ENCODE measurements at regions not wholly inside any gene's neighbourhood (a gene's known extent, or its start where the extent isn't known, plus 50 kb on each side); places are given as distances from the start of the nearest gene placed in this dataset.
"Not testable (repeated sequence)": the region's sequence is repeated elsewhere in the genome, so short reads cannot be mapped to it uniquely, and the experiment has no call there.

DNA sequence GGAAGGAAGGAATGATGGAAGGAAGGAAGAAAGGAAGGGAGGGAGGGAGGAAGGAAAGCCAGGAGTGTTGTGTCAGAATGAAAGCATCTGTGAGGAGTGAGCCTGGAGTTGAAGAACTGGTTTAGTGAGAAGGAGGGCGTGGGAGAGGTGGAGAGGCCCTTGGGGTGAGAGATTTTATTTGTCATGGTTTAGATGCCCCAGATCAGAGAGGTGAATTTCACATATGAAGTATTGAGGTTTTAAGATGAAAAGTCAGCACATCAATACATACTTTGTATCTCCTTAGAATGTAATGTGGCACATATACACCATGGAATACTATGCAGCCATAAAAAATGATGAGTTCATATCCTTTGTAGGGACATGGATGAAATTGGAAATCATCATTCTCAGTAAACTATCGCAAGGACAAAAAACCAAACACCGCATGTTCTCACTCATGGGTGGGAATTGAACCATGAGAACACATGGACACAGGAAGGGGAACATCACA is 222.3 kb upstream of the ECI2 start:
- H3K9me3 ChIP-seq (ENCODE audit: control insufficient read depth, low read length); DNase-seq; H3K4me1 ChIP-seq (ENCODE audit: control insufficient read depth, insufficient read depth, low read length); H3K27ac ChIP-seq (ENCODE audit: low read length); H3K4me3 ChIP-seq (ENCODE audit: low read length); ATAC-seq; H3K27me3 ChIP-seq (ENCODE audit: control insufficient read depth, insufficient read depth); intact Hi-C loops (cut with DNase I): not testable (repeated sequence)
- 93% methylated on average over 3 of the region's 3 CpGs for WGBS

DNA sequence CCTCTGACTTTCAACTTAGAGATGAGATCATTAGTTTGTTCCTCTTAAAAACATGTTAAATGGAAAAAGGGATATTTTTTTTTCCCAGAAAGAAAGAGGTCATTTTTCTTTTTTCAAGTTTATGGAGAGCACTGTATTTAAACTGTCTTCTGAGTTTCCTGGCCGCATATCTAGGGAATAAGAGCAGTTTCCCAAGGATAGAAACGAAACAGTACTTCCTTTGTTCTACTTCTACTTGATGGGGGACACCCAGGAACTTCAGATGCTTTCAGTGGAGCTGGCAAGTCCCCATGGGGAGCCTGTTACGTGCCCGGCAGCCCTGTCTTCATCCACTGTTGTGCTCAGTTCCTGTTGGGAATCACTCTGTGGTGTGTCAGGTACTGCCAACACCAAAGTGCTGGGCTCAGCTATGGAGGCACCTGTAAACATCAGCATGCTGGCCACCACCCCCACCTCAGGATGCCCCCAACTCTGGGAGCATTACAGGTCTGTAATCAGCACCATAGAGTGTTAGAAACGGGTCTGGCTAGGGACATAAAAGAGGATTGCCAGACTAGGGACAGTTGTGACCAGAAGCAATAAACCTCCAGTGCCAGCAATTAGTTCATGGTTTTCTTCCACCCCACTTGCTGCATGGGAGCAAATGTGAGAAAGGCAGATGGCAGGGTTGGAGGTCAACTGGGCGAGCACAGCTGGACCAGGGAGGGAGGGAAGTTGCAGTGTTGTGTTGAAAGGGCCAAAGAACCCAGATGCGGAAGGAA is 221.7 kb upstream of the ECI2 start:
- peak in 2 of 3 donors; percentile 30 to 61 for DNase-seq
- 62% methylated on average over 7 of the region's 7 CpGs for WGBS
- H3K4me1 ChIP-seq (ENCODE audit: control insufficient read depth, insufficient read depth, low read length): peaks cover 7% of the 10 kb centered on the region
- no peaks in the 10 kb centered on the region for H3K27me3 ChIP-seq (ENCODE audit: control insufficient read depth, insufficient read depth)
- H3K4me3 ChIP-seq (ENCODE audit: low read length): no peak overlapping the region
- intact Hi-C loops (cut with DNase I): no loop called here
- peak overlapping the region; percentile 47 for H3K27ac ChIP-seq (ENCODE audit: low read length)
- H3K9me3 ChIP-seq (ENCODE audit: control insufficient read depth, low read length): no peaks in the 10 kb centered on the region
- ATAC-seq: no peak

DNA sequence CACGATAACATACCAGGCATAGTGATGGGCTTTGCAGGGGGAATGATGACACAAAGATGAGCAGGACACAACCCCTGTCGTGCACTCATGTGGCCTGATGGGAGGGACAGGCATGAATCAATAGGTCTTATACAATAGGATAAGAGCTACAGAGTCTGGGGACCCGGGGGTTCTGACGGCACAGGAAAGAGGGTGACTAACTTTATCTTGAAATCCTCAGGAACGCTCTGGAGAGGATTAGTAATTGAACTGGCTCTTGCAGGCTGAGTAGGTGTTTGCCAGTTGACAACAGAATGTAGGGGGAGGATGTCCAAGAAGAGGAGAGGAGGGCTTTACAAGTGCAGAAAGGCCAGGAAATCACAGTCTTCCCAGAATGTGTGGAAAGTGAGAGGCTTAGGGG is 219.9 kb upstream of the ECI2 start:
- ATAC-seq (no peak), DNase-seq (no peak)
- H3K4me1 ChIP-seq (ENCODE audit: control insufficient read depth, insufficient read depth, low read length): peaks cover 16% of the 10 kb centered on the region
- no peak overlapping the region for H3K4me3 ChIP-seq (ENCODE audit: low read length)
- H3K27me3 ChIP-seq (ENCODE audit: control insufficient read depth, insufficient read depth): no peaks in the 10 kb centered on the region
- peak overlapping the region; percentile 14 for H3K27ac ChIP-seq (ENCODE audit: low read length)
- WGBS: 48% methylated on average over 5 of the region's 5 CpGs
- intact Hi-C loops (cut with DNase I): no loop called here
- H3K9me3 ChIP-seq (ENCODE audit: control insufficient read depth, low read length): no peaks in the 10 kb centered on the region

DNA sequence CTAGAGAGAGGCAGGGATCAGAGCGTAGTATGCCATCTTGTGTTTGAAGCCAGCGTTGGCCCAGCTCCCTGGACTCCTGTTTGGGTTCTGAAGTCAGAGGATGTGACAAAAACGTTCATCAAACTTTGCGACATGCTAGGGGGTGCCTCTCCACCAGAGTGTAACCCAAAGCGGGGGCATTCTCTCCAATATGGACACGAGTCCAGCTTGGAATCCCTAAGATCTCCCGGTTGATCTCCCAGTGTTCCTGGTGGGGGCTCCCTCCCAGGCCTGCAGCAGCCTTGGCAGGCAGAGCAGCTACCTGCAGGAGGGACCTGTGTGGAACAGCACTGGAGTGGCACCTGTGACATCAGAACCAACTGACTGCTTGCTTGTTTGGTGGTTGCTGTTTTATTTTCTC is 218.8 kb upstream of the ECI2 start:
- H3K4me1 ChIP-seq (ENCODE audit: control insufficient read depth, insufficient read depth, low read length): peaks cover 19% of the 10 kb centered on the region
- H3K27me3 ChIP-seq (ENCODE audit: control insufficient read depth, insufficient read depth): no peaks in the 10 kb centered on the region
- H3K27ac ChIP-seq (ENCODE audit: low read length): no peak overlapping the region
- no peaks in the 10 kb centered on the region for H3K9me3 ChIP-seq (ENCODE audit: control insufficient read depth, low read length)
- WGBS: 91% methylated on average over 7 of the region's 7 CpGs
- ATAC-seq: no peak
- intact Hi-C loops (cut with DNase I): no loop called here
- no peak for DNase-seq
- no peak overlapping the region for H3K4me3 ChIP-seq (ENCODE audit: low read length)

DNA sequence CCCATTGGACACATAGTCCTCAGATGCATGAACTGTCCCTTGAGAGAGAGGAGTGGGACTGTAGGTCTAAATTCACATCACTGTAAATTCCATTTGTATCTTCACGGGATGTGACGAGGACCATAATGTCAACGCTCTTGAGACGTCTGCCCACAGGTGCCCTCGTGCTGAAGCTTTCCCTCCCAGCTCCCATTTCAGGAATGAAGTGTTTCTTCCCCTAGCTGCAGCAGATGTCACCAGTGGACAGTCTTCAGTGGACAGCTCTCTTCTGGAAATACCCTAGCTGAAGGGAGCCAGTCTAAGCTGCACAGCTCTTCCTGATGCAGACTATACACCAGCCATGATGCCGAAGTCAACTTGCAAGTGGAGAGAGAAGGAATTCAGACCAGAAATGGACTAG is 217.4 kb upstream of the ECI2 start:
- ATAC-seq (peak in 1 of 2 donors; percentile 40), DNase-seq (no peak)
- intact Hi-C loops (cut with DNase I): no loop called here
- Histone ChIP-seq H3K4me1 (ENCODE audit: control insufficient read depth, insufficient read depth, low read length) (peaks cover 19% of the 10 kb centered on the region), H3K9me3 (ENCODE audit: control insufficient read depth, low read length) (no peaks in the 10 kb centered on the region), H3K27me3 (ENCODE audit: control insufficient read depth, insufficient read depth) (no peaks in the 10 kb centered on the region), H3K27ac (ENCODE audit: low read length) (peak overlapping the region; percentile 58), H3K4me3 (ENCODE audit: low read length) (no peak overlapping the region)
- WGBS: 73% methylated on average over 6 of the region's 6 CpGs

DNA sequence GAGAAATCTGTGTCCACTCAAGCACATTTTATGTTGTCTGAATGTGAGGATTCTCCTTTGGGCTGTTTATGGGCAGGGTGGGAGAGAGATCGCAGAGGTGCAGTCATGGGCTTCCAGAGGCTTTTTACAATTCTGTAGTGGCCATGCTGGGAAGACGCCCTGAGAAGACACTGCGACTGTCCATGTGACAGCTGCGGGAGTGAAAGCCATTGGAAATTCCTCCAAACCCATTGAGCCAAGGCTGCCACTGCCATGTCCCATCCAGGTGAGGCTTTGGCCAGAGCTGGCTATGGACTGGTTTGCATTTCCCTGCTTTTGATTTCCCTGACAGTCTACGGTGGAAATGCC is 216.9 kb upstream of the ECI2 start:
- Histone ChIP-seq H3K27me3 (ENCODE audit: control insufficient read depth, insufficient read depth) (no peaks in the 10 kb centered on the region), H3K4me3 (ENCODE audit: low read length) (no peak overlapping the region), H3K4me1 (ENCODE audit: control insufficient read depth, insufficient read depth, low read length) (peaks cover 19% of the 10 kb centered on the region), H3K9me3 (ENCODE audit: control insufficient read depth, low read length) (no peaks in the 10 kb centered on the region), H3K27ac (ENCODE audit: low read length) (peak overlapping the region; percentile 58)
- WGBS: 77% methylated on average over 5 of the region's 5 CpGs
- peak in 1 of 2 donors; percentile 9 for ATAC-seq
- DNase-seq: no peak
- intact Hi-C loops (cut with DNase I): no loop called here

DNA sequence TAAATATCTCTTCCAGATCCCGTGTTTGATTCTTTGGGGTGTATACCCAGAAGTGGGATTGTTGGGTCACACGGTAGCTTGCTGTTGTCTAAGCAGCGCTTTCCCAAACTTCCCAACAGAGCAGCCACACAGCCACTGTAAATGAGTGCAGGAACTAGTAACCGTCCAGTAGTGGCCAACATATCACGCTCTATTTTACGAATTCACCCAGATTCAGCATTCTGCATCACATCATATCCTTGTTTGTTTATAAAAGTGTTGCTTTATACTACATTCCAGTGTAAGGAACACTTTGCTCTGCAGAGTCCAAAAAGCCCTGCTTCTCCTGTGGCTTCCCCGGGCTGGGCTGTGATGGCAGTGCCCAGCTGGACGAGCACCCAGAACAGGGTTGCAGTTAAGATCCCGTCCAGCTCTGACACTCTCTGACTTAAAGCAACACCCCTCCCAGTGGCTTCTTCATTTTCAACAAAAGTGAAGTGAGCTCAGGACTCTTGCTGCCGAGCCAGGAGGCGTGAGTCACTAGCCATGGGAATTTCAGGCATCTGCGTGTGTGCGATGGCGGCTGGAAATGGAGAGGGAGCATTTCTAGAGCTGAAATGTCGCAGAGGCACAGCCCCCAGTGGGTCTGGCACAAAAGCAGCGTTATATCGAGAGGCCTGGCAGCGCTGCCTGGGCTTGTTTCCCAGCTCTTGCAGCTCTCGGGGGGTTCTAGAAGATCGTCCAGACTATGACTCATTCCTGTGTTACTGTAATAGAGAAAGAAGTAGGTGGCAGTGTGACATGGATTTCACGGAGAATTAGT is 216.3 kb upstream of the ECI2 start:
- Histone ChIP-seq H3K9me3 (ENCODE audit: control insufficient read depth, low read length) (no peaks in the 10 kb centered on the region), H3K27me3 (ENCODE audit: control insufficient read depth, insufficient read depth) (no peaks in the 10 kb centered on the region), H3K4me1 (ENCODE audit: control insufficient read depth, insufficient read depth, low read length) (peaks cover 21% of the 10 kb centered on the region), H3K4me3 (ENCODE audit: low read length) (peak overlapping the region; percentile 21), H3K27ac (ENCODE audit: low read length) (peak overlapping the region; percentile 58)
- 26% methylated on average over 21 of the region's 21 CpGs for WGBS
- DNase-seq: peak; percentile 90 to 92 (median 91)
- intact Hi-C loops (cut with DNase I): no loop called here
- ATAC-seq: peak; percentile 83 to 87

DNA sequence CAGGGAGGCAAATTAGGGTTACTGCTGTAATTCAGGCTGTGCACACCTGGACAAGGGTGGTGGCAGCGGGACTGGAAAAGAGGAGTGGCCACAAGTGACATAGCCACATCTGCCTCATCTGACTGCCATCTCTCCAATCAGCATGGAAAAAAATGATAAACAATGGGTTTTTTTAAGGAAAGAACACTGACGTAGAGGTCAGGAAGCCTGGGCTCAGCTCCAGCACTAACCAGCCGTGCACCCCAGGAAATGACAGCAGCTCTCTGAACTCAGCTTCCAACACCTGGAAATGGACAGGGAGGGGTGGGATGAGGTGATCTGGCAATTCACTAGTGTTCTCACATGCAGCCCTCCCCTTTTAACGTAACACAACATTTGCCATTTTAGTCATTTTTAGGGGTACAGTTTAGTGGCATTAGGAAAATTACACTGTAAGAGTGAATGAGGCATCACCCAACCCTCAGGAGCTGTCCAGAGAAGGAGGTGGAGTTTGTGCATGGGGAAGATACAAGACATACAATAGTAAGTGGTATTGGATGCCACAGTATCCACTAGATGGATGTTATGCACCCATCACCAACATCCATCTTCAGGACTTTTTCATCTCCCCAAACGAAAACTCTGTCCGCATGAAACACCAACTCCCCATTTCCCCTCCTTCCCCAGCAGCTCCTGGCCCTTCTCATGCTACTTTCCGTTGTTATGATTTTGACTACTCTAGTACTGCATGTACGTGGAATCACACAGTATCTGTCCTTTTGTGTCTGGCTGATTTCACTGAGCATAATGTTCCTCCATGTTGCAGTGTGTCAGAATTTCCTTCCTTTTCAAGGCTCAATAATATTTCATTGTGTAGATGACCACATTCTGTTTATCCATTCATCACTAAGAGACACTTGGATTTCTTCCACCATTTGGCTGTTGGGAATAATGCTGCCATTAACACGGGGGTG is 215.5 kb upstream of the ECI2 start:
- DNase-seq (peak; percentile 40 to 59 (median 54)), ATAC-seq (peak in 1 of 2 donors; percentile 70)
- Histone ChIP-seq H3K27me3 (ENCODE audit: control insufficient read depth, insufficient read depth) (no peaks in the 10 kb centered on the region), H3K4me1 (ENCODE audit: control insufficient read depth, insufficient read depth, low read length) (peaks cover 21% of the 10 kb centered on the region), H3K9me3 (ENCODE audit: control insufficient read depth, low read length) (no peaks in the 10 kb centered on the region), H3K27ac (ENCODE audit: low read length) (peak overlapping the region; percentile 58), H3K4me3 (ENCODE audit: low read length) (no peak overlapping the region)
- 57% methylated on average over 9 of the region's 9 CpGs for WGBS
- intact Hi-C loops (cut with DNase I): no loop called here

DNA sequence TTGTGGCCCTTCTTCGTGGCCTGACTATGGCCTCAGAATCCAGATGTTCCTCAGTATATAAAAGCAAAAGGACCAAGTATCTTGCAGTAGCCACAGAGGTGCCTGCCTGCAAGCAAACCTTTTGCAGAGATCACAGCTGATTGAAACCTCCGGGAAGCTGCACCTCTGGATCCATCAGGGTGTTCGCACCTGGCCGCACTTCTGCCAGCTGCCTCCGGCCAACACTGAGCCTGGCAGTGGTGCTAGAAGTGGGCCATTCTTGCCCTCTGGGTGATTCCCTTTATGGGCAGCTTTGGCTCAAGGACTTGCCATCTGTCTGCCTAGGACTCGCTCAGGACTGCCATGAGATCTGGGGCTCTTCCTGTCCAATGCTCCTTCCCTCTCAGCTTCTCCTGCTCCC is 214.6 kb upstream of the ECI2 start:
- H3K27ac ChIP-seq (ENCODE audit: low read length): no peak overlapping the region
- ATAC-seq: no peak
- intact Hi-C loops (cut with DNase I): no loop called here

DNA sequence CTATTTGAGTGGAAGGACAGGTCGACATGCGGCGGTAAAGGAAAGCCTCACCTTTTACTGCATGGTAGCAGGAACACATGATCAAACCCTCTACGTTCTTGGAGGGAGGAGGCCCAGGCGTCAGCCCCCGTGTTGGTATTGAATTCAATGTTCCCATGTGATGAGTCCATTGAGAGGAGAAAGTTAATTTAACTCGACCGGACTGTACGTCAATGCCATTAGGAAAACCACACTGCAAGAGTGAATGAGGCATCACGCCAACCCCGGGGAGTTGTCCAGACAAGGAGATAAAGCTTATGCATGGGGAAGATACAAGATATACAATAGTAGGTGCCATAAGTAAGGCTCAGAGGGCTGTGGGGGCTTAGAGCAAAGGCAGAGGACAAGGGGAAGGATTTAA is 213.9 kb upstream of the ECI2 start:
- Histone ChIP-seq H3K27ac (ENCODE audit: low read length) (no peak overlapping the region), H3K27me3 (ENCODE audit: control insufficient read depth, insufficient read depth) (no peaks in the 10 kb centered on the region), H3K4me3 (ENCODE audit: low read length) (no peak overlapping the region), H3K4me1 (ENCODE audit: control insufficient read depth, insufficient read depth, low read length) (peaks cover 21% of the 10 kb centered on the region), H3K9me3 (ENCODE audit: control insufficient read depth, low read length) (no peaks in the 10 kb centered on the region)
- intact Hi-C loops (cut with DNase I): no loop called here
- no peak for ATAC-seq
- DNase-seq: no peak
- WGBS: 89% methylated on average over 11 of the region's 11 CpGs

More for the DNA sequence above, 214.6 kb upstream of the ECI2 start:
- H3K9me3 ChIP-seq (ENCODE audit: control insufficient read depth, low read length): no peaks in the 10 kb centered on the region
- WGBS: 97% methylated on average over 6 of the region's 6 CpGs
- peaks cover 21% of the 10 kb centered on the region for H3K4me1 ChIP-seq (ENCODE audit: control insufficient read depth, insufficient read depth, low read length)
- no peaks in the 10 kb centered on the region for H3K27me3 ChIP-seq (ENCODE audit: control insufficient read depth, insufficient read depth)
- no peak overlapping the region for H3K4me3 ChIP-seq (ENCODE audit: low read length)
- DNase-seq: no peak

Measured in right cardiac atrium (tissue), 5 donors.